ENCODE measurements at regions not wholly inside any gene's neighbourhood (a gene's known extent, or its start where the extent isn't known, plus 50 kb on each side); places are given as distances from the start of the nearest gene placed in this dataset.

- Histone ChIP-seq H3K4me1 (ENCODE audit: control insufficient read depth, insufficient read depth, low read length) (peaks cover 4% of the 10 kb centered on the region; the same call in 1 of the 2 replicates), H3K9me3 (ENCODE audit: control insufficient read depth, insufficient read depth, low read depth, low read length) (no peaks in the 10 kb centered on the region), H3K36me3 (ENCODE audit: control insufficient read depth in 2 of 2, insufficient read depth in 1 of 2, low read length in 2 of 2) (no peaks in the 10 kb centered on the region), H3K27ac (ENCODE audit: extremely low read depth, low read depth, low read length) (no peak overlapping the region), H3K4me3 (ENCODE audit: low read depth, low read length) (no peak overlapping the region)
- TF ChIP-seq ZNF391 (tag by site-specific recombination; IDR thresholded peaks at IDR 0.05; ENCODE audit: borderline replicate concordance, low read depth), result no peak
- no peak for TF ChIP-seq ZNF148 (tag by site-specific recombination; IDR thresholded peaks at IDR 0.05; ENCODE audit: borderline replicate concordance)
- no peak for TF ChIP-seq ZNF76 (tag by site-specific recombination; IDR thresholded peaks at IDR 0.05; ENCODE audit: borderline replicate concordance, low read depth)
- TF ChIP-seq ZNF324 (tag by site-specific recombination; IDR thresholded peaks at IDR 0.05), result no peak
- no peak for TF ChIP-seq ZNF398 (tag by site-specific recombination; IDR thresholded peaks at IDR 0.05)
- TF ChIP-seq SETDB1 (IDR thresholded peaks at IDR 0.05; ENCODE audit: insufficient read length, low read length), result no peak
- no peak for TF ChIP-seq ZNF423 (tag by site-specific recombination; IDR thresholded peaks at IDR 0.05)
- no peak for TF ChIP-seq ZNF501 (tag by site-specific recombination; IDR thresholded peaks at IDR 0.05)
- no peak for TF ChIP-seq ZNF404 (tag by site-specific recombination; IDR thresholded peaks at IDR 0.05)
- POLR2A ChIA-PET, result no interaction called here
- CTCF ChIA-PET, result no interaction called here
Measured at GRCh38 chr20:6580486-6580885, 187.0 kb upstream of the BMP2 start.

GRCh38 chr20:6579824-6580223, 187.7 kb upstream of the BMP2 start:
- no peaks in the 10 kb centered on the region for H3K9me3 ChIP-seq (ENCODE audit: control insufficient read depth, insufficient read depth, low read depth, low read length)
- ChIA-PET POLR2A (no interaction called here), CTCF (no interaction called here)
- no peak overlapping the region for H3K4me3 ChIP-seq (ENCODE audit: low read depth, low read length)
- peaks cover 4% of the 10 kb centered on the region; the same call in 1 of the 2 replicates for H3K4me1 ChIP-seq (ENCODE audit: control insufficient read depth, insufficient read depth, low read length)
- no peaks in the 10 kb centered on the region for H3K36me3 ChIP-seq (ENCODE audit: control insufficient read depth in 2 of 2, insufficient read depth in 1 of 2, low read length in 2 of 2)
- TF ChIP-seq ZBTB7A (tag by site-specific recombination; IDR thresholded peaks at IDR 0.05; ENCODE audit: low read depth) (no peak), ZNF354C (tag by site-specific recombination; IDR thresholded peaks at IDR 0.05; ENCODE audit: borderline replicate concordance, low read depth) (no peak), ZIC2 (tag by site-specific recombination; IDR thresholded peaks at IDR 0.05) (no peak), ZNF639 (tag by site-specific recombination; IDR thresholded peaks at IDR 0.05) (no peak), ZNF133 (tag by site-specific recombination; IDR thresholded peaks at IDR 0.05) (no peak), INSM2 (tag by site-specific recombination; IDR thresholded peaks at IDR 0.05) (no peak)
- H3K27ac ChIP-seq (ENCODE audit: extremely low read depth, low read depth, low read length), result no peak overlapping the region
